ENCODE measurements at regions not wholly inside any gene's neighbourhood (a gene's known extent, or its start where the extent isn't known, plus 50 kb on each side); places are given as distances from the start of the nearest gene placed in this dataset.

GRCh38 chr6:155778336-155778735 lies 322.7 kb upstream of the NOX3 start:
- no peak for TF ChIP-seq POLR2A (IDR thresholded peaks at IDR 0.05)
- TF ChIP-seq, protein P1, sequence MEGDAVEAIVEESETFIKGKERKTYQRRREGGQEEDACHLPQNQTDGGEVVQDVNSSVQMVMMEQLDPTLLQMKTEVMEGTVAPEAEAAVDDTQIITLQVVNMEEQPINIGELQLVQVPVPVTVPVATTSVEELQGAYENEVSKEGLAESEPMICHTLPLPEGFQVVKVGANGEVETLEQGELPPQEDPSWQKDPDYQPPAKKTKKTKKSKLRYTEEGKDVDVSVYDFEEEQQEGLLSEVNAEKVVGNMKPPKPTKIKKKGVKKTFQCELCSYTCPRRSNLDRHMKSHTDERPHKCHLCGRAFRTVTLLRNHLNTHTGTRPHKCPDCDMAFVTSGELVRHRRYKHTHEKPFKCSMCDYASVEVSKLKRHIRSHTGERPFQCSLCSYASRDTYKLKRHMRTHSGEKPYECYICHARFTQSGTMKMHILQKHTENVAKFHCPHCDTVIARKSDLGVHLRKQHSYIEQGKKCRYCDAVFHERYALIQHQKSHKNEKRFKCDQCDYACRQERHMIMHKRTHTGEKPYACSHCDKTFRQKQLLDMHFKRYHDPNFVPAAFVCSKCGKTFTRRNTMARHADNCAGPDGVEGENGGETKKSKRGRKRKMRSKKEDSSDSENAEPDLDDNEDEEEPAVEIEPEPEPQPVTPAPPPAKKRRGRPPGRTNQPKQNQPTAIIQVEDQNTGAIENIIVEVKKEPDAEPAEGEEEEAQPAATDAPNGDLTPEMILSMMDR (IDR thresholded peaks at IDR 0.05) = no peak

Data from suprapubic skin (tissue), 3 donors.